ENCODE measurements at regions not wholly inside any gene's neighbourhood (a gene's known extent, or its start where the extent isn't known, plus 50 kb on each side); places are given as distances from the start of the nearest gene placed in this dataset.

GRCh38 chr2:146624430-146625160, 1220.2 kb upstream of the ACVR2A start:
- no peak for TF ChIP-seq CTCF (IDR thresholded peaks at IDR 0.05)
- no peak for TF ChIP-seq EZH2 (IDR thresholded peaks at IDR 0.05; ENCODE audit: borderline replicate concordance, insufficient read depth, low read depth, low read length, poor library complexity, severe bottlenecking)
